HG03378 (cell line): ENCODE measurements at regions not wholly inside any gene's neighbourhood (a gene's known extent, or its start where the extent isn't known, plus 50 kb on each side); places are given as distances from the start of the nearest gene placed in this dataset.
"Not testable (repeated sequence)": the region's sequence is repeated elsewhere in the genome, so short reads cannot be mapped to it uniquely, and the experiment has no call there.

Source experiments
- ATAC-seq: cut with Tn5 transposase; IDR thresholded peaks from one replicate; pipeline ENCODE4 v1.9.1; 2021; ENCODE audit warnings: mild to moderate bottlenecking, moderate library complexity; ENCODE audit not compliant: unreplicated experiment

DNA sequence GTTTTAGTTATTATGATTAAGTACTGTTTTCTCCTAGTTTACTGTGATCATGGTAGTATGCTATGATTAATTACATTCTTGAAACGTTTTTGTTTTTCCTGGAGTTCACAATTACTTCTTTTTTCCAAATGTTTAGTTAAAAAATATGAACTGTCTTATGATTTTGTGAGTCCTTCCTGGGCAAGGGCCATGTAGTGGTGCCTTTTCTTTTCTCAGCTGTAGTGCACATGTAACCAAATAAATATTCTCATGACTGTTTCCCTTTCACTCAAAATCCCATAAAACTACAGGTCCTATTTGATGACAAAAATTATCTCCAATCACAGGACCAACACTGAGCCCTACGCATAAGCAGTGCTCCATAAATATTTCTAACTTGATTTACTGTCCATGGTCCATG is 118.9 kb upstream of the EGR2 start:
- no peak for ATAC-seq

DNA sequence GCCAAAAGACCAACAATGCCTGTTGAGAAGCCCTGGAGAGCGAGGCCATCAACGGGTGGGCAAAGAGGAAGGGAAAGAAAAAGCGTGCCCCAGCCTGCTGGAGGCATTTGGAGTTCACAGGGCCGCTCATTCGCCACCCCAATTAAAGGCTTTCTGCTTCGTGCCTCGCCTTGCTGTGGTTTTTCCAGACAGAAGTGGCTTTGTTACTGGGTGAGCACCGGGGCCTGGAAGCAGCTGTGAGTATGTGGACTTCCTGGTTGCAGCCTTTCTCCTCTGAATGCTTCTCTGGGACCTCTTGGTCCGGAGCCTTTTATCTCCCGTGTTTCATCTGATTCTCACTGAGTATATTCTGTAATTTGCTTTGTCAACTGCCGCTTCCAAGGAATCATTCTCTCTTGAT is 118.1 kb upstream of the EGR2 start:
- ATAC-seq, result no peak

DNA sequence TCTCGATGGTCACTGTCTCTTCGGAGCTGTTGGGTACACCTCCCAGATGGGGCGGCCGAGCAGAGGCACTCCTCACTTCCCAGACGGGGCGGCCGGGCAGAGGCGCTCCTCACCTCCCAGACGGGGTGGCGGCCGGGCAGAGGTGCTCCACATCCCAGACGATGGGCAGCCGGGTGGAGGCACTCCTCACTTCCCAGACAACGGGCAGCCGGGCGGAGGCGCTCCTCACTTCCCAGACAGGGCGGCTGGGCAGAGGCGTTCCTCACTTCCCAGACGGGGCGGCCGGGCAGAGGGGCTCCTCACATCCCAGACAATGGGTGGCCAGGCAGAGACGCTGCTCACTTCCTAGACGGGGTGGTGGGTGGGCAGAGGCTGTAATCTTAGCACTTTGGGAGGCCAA is 112.6 kb upstream of the EGR2 start:
- not testable (repeated sequence) for ATAC-seq

DNA sequence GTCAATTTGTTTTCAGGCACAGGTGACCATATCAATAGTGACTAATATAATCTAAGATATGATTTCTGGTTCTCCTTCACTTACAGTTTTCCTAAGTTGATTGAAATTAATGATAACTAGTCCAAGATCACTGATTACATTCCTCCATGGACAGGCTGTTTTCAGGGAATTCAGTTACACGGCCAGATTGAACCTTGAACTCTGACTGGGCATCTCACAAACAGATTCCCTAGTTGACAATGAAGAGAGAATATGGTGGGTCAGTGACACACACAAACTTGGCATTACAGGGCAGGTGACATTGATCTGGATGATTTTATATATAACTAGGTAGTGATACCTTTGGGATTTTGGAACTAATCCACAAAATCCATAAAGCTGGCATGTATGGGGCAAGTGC is 110.2 kb upstream of the EGR2 start:
- ATAC-seq, result no peak

DNA sequence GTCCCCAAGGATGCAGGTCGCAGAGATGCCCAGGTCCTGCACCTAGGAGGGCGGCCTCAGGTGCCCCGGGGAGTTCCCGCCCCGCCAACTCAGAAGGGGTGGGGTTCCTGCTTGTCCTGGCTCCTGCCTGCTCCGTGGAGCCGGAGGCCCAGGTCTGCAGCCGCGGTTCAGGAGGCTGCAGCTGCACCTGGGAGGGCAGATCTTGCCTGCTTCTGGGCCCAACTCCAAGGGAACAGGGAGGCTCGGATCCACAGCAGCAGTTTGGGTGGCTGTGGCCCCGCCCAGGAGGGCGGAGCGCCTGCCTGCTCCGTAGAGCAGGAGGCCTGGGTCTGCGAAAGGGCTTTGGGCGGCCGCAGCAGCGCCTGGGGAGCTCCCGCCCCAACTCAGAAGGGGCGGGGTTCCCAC is 108.2 kb upstream of the EGR2 start:
- no peak for ATAC-seq

DNA sequence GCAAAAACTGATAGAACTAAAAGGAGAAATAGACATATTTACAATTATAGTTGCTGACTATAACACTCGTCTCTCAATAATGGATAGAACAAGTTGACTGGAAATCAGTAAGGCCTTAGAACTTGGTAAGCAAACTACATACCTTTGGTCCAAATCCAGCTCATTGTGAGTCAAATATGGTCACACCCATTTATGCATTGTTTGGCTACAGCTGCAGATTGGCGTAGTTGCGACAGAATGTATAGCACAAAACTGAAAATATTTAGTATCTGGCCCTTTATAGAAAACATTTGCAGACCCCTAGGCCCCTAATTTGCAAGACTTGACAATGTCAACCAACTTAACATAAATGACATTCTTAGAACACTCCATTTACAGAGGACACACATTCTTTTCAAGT is 103.6 kb upstream of the EGR2 start:
- no peak for ATAC-seq

DNA sequence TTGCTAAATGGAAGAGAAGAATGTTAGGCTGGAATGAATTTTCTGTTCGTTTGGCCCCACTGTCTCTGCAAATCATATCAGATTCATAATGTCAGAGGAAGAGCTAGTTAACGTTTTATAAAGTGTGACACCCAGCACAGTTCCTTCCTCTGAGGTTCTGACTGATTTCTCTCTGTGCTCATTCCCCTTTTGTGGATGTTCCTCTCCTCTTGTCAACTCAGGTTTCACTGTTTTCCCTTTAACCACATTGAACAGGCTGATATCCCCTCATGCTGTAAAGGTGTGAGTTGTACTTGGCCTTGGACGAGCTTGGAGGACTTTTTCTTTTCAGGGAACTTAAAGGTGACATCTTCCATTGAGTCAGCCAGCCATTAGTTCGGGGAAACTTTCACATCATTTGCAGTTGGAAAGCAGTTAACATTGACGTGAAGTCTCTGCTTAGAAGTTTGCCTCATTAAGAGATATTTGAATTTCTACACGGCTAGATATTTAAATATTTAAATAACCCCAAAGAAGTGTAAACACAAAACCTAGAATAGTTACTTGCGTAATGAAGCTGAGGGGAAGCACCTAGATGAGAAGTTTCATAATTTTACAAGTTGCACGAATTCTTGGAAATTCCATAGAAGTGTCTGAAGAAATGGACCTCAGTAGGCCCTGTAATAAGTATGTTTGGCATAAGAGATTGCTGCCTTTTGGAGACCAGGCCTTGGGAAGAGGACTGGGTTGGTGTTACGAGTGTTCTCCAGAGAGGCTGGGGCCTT is 101.5 kb upstream of the EGR2 start:
- peak; percentile 66 for ATAC-seq

DNA sequence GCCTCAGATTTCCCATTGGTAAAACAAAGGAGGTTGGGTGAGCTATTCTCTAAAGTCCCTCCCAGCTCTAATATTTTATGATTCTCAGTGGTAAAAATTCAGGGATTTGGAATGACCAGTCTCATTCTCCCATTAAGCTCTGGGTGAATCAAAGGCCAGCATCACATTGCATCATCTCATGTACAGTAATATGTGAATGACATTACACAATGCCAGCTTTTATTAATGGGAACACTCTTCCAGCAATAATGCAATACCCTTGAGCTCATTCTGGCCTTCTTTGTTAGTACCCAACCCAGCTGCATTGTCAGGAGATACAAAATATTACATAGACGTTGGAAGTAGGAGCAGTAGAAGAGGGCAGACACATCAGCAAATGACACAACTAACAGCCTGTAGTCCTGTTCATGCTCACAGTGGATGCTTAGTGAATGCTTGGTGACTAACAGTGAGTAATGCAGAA is 100.0 kb upstream of the EGR2 start:
- ATAC-seq, result no peak

DNA sequence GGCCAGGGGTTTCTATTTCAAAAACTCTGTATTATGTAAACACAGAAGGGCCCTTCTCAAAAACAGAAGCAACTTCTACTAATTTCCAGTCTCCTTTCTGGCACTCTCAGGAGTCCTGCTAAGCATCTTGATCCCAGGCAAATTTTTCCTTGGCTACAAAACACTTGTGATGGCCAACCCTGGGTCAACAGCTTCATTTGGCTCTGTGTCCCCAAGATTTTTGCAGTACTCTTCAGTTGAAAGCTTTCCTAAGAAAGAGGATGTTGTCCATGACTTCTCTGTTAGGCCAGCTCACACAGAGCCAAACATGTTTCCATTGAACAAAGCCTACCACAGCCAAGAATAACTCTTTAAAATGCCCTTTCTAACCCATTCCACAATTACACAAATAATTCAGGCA is 99.0 kb upstream of the EGR2 start:
- ATAC-seq, result no peak

DNA sequence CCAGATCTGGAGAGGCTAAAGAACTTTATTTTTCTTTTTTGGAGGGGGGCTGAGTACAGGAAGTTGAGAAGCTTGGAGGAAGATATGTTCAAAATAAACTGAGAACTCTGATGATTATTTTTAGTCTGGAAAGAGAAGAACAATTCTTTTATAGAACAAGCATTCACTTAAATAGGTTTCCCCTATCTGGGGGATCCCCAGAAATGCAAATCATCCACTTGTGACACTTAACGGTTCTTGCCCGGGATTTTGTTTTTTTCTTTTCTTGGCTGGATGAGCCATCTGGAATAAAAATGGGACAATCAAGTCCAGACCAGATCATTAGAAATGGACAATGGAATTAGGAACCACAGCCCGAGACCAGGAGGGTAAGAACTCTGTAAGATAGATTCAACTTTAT is 95.9 kb upstream of the EGR2 start:
- no peak for ATAC-seq

DNA sequence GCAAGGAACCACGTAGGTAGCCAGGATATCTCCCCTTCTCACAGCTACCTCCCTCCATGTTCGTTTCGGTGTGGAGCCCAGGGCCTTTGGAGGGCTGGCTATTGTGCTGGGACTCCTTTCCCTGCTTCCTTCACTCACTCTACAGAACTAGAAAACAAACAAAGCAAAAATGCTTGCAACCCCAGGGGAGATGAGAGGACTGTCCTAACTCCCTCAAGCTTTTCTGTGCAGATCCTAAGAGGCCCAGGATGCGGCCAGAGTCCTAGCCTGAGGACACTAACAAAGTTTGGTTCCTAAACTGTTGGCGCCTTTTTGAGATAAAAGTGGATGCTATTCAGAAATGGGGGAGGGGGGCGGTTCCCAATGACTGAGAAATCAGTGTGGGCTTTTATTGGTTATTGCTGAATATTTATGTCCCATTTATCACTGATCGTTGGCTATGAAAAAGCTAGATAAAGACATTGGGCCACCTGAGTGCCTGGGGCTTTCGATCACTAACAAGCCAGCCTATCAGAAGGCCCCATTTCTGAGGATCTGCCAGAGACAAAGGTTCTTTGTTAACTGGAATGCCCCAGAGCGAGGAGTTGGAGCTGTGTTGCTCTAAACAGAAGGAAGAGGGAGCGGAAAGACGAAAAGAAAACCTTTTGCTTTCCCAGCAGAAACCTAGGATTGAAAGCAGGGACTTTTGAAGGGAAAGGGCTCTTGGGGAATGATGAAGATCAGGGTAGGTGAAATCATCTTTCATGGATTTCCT is 95.2 kb upstream of the EGR2 start:
- ATAC-seq, result no peak

DNA sequence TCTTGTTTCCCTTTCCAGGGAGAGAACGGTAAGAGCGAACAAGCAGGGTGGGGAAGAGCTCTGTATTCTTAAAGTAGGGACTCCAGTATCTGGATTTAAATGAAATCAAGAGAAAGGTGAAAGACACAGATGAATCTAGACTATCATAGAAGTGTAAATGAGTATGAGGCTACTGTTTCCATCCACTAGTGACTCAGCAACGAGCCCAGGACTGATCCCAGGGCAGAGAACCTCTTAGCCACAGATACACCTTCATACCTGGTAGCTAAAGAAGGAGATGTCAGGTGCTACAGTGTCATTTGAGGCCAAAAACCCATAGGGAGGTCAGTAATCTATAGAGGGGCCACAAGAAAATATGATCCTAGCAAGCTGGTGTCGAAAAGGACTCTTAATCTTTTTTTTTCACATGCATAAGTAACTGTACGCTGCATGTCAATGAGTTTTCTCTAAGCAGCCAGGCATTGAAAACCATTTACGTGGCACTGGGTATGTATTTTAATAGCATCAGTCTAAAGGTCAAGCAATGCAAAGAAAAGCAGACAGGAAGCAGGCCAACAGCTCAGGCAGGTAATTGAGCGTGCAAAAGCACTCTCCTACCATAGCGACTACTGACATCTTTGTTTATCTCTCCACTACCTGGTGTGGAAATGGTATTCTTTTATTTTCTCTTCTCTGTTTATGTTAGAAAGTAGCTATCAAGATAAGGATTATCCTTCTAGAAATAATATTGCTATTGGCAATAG is 91.5 kb upstream of the EGR2 start:
- peak; percentile 82 for ATAC-seq

DNA sequence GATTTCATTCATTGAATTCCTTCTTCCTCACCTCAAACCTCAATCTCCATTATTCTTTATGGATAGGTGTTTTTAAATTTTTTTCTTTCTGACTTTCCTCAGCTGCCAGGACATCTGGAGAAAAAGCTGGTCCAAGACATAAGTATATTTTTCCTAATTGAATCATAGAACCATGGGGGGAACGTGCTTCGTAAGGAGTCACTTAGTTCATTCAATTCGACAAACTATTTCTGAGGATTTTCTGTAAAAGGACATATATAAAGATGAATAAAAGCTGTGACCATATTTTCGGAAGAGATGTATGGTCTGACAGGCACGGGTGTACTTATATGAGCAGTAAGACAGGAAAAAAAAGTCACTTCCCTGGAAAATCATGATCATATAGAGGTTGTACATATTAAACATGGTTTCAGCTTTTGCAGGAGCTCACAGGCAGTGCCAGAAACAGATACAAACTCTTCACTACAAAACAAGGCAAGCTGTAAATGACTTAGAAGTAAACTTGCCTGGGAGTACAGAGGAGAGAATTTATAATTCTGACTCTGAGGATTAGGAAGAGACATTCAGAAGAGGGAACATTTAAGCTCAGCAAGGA is 88.2 kb upstream of the EGR2 start:
- no peak for ATAC-seq

DNA sequence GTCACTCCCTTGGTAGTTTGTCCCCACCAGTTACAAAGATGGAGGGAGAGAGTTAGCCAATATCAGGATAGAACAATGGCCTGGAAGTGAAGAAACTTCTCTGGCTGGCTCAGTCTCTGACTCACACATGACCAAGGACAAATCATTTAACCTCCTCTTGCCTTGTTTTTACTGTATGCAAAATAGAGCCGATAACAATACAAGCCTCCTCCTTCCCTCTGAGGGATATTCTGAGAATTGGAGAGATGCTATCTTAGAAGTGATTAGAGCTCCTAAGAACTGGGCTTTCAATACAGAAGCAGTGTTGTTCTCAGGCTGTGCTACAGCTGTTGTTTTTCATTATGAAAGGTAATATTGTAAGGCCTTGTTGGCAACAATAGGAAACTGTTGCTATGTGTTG is 87.7 kb upstream of the EGR2 start:
- no peak for ATAC-seq

DNA sequence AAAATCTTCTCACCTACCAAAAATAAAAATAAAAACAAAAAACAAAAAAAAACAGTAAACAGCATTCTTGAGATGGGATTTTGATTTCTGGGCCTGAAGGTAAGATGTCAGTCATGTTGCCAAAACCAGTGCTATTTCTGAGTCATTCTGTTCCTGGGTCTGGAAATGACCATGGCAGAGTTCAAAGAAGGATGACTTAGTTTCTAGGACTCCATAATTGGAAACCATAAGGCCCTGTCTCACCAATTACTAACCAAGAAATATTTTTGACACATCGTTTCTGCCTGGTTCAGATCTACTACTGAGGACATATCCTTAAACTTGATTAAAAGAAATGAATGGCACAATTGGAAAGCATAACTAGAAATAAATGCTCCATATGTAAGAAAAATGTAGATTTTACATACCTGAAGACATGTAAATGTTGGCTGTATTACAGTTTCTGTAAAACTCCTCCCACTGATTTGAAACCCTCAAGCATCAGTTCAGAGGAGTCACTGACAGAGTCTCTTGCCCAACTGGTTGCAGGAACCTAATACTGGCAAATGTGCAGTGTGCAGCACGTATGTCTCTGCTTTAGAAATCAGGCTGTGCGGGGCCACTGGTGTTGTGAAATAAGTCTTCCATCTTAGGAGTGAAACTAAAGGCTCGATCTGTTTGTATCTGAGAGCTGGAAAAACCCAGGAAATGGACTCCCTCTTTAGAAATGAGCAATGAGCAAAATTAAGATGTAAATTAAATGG is 84.8 kb upstream of the EGR2 start:
- ATAC-seq, result no peak

DNA sequence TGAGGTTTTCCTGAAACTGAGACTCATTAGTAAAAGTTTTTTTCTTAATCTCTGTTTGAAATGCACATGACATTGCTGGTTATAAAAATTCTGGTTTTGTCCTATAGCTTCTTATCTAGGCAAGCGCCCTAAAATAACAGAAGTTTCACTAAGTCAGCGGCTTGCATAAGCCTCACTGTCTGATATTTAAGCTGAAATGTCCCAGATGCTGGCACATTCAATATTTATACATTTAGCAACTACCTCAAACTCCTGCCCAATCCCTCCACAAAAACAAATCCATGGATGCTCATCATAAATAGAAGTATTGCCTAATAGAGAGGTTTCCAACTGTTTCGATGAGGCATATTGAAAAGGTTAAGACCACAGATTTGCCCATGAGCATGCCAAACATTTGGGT is 83.1 kb upstream of the EGR2 start:
- ATAC-seq, result no peak

DNA sequence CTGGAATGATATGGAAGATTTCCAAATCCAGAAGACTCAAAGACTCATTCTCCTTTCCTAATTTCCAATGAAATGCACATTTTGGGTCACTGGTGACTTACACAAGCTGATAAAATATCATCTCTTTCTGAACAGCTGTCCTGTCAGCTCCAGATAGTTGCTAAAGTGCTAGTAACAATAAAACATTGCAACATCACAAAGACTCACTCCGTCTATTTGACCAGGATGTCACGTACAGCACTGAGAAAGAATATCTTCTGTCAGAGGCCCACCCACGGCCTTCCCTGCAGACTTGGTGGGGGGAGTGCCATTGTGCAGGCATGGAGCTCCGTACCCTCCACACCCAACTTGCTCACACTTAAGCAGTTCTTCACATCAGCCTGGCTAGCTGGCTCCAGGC is 78.9 kb upstream of the EGR2 start:
- no peak for ATAC-seq

DNA sequence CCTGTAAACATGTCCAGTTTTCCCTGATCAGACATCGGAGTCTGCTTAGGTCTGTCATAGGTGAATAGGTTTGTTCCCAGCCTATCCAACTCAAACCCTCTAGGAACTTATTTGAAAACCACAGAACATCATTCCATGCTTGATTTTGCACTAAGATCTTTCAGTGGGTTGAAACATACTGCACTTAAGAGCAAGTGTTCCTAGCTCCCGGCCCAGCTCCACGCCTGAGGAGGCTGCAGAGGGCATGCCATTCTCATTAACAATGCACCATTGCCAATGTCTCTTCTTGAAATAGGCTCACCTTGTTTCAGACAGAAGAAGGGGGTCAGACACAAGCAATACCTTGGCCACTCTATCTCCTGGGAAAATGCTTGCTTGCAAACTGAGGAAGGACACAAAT is 78.0 kb upstream of the EGR2 start:
- no peak for ATAC-seq

DNA sequence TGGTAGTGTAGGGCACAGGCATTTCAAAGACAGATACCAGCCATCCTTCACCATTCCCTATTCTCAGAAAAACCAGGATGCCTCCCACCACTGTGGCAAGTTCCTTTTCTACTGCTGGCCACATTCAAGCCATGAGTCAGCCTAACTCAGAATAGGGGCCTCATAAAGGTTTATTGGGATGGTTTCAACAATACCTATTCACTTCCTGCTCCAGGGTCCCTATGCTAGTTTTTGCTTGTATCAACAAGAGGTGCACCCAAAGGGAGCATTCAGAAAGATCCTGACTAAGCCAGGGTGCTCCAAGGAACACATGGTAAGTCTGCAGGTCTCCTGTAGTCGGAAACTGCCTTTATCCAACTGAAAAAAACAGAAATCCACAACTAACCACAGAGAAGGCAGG is 76.9 kb upstream of the EGR2 start:
- ATAC-seq, result no peak

DNA sequence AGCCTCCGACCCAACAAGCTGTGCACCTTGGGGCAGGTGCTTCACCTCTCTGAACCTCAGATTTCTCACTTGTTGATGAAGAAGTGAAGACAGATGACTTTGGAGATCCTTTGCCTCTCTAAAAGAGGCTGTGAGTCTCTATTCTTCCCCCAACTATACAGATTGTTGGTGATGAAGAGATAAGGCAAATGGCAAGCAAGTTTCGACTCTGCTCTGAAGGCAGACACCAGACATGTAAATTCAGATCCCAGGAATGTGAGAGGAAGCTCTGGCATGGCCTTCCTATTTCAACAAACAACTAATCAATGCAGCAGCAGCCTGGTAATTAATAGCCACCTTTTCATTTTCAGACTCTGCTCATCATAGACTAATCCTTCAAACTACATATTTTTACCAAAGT is 74.2 kb upstream of the EGR2 start:
- ATAC-seq, result no peak

DNA sequence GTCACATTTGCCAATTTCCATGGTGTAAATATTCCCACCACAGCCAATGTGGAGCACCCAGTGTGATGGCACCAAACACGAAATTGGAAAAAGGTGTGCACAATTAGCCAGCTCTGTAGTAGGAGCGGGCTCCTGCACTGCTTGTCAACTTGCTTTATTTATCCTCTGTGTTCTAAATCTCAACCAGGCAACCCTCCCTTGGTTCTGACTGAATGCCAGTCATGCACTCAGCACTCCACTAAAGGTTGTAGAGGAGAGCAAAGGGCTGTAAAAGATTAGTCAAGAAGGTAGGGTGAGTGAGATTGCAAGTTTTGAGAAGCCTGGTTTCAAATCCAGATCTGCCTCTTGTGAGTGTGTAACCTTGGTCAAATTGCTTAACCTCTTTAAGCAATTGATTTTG is 71.5 kb upstream of the EGR2 start:
- no peak for ATAC-seq
